Small intestine (tissue), 7 donors: ENCODE measurements at regions not wholly inside any gene's neighbourhood (a gene's known extent, or its start where the extent isn't known, plus 50 kb on each side); places are given as distances from the start of the nearest gene placed in this dataset.

ENCODE experiments used
- DNase-seq, 2 donors: peaks; one replicate each; pipeline versions ENCODE4 v3.0.0 to v3.0.0-alpha.2; 2013
- FAIRE-seq: peaks from 2 replicates; lab custom pipeline; 2012; peaks lifted over from hg19 to GRCh38; lab: Jason Lieb, UNC
- H3K27ac ChIP-seq, 3 donors: one replicate each; pipeline ENCODE4 v1.5.1; 2013; ENCODE audit warnings: low read length in 2 of 3, mild to moderate bottlenecking in 2 of 3, control low read depth in 1 of 3, inconsistent platforms in 1 of 3, low read depth in 1 of 3, moderate library complexity in 1 of 3
- H3K27me3 ChIP-seq, 3 donors: one replicate each; pipeline ENCODE4 v1.6.1; 2013; ENCODE audit warnings: low read length in 3 of 3, inconsistent platforms in 1 of 3; ENCODE audit not compliant: control insufficient read depth in 3 of 3, insufficient read depth in 3 of 3
- H3K36me3 ChIP-seq, 3 donors: one replicate each; pipeline ENCODE4 v1.6.1; 2013; ENCODE audit warnings: low read length in 3 of 3, inconsistent platforms in 1 of 3, low read depth in 1 of 3, mild to moderate bottlenecking in 1 of 3, moderate library complexity in 1 of 3; ENCODE audit not compliant: control insufficient read depth in 3 of 3, insufficient read depth in 2 of 3
- H3K4me1 ChIP-seq, 3 donors: one replicate each; pipeline ENCODE4 v1.6.1; 2013; ENCODE audit warnings: low read length in 2 of 3, inconsistent platforms in 1 of 3, low read depth in 1 of 3, mild to moderate bottlenecking in 1 of 3, moderate library complexity in 1 of 3; ENCODE audit not compliant: control insufficient read depth in 3 of 3, insufficient read depth in 2 of 3
- H3K4me3 ChIP-seq, 3 donors: one replicate each; pipeline ENCODE4 v1.5.1; 2013; ENCODE audit warnings: low read length in 3 of 3, control low read depth in 1 of 3, inconsistent platforms in 1 of 3, low read depth in 1 of 3, mild to moderate bottlenecking in 1 of 3, moderate library complexity in 1 of 3
- H3K9me3 ChIP-seq, 2 donors: one replicate each; pipeline ENCODE4 v1.6.1; 2013; ENCODE audit warnings: low read depth in 1 of 2, low read length in 1 of 2; ENCODE audit not compliant: control insufficient read depth in 2 of 2, insufficient read depth in 1 of 2
- WGBS, 3 donors: extraction: QIAGEN DNeasy Blood & Tissue Kit; methylation state at CpG; one replicate each; pipeline ENCODE4 v1.1.7; 2013; 5-methylcytosine and 5-hydroxymethylcytosine counted together
- donor health status: healthy with polysubstance abuse.
- donor health status: control.
- donor health status: control.
- donor health status: Bipolar disorder and iron deficiency.
- donor health status: healthy.

DNA sequence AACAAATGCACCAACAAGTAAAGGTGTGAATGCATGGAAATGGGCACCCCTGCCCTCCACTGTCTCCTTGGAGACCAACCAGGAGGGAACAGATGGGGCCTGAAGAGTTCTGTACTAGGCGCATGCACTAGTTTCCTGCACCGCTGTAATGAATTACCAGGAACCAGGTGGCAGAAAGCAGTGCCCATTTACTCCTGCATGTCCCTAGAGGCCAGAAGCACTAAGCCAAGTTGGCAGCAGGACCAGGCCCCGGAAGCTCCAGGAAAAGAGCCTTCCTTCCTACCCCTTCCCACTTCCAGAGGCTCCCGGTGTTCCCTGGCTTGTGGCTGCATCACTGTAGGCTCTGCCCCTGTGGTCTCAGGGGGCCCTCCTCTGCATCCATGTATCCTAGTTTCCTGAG lies 237.5 kb upstream of the PPP2R2D start:
- Histone ChIP-seq H3K27ac (no peak overlapping the region), H3K4me3 (no peak overlapping the region), H3K9me3 (no peaks in the 10 kb centered on the region), H3K4me1 (no peaks in the 10 kb centered on the region), H3K36me3 (no peaks in the 10 kb centered on the region), H3K27me3 (no peaks in the 10 kb centered on the region)
- WGBS, 3 donors: 76 to 85% (median 81%) methylated on average over 4 of the region's 4 CpGs
- no peak for FAIRE-seq
- DNase-seq: no peak

DNA sequence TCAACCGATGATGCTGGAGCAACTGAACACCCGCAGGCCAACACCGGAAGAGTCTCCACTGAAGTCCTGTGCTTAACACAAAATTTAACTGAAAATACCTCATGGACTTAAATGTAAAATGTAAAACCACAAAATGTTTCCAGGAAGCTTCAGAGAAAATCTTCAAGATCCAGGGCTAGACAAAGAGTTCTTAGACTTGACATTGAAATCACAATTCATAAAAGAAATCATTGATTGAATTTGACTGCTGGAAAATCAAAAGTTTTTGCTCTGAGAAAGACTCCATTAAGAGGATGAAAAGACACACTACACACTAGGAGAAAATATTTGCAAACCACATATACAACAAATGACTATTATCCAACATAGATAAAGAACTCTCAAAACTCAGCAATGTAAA lies 234.7 kb upstream of the PPP2R2D start:
- no peaks in the 10 kb centered on the region for H3K36me3 ChIP-seq
- no peak for DNase-seq
- WGBS, 3 donors: 93 to 98% (median 97%) methylated on average over 3 of the region's 3 CpGs
- no peak for FAIRE-seq
- H3K4me1 ChIP-seq: no peaks in the 10 kb centered on the region
- H3K27ac ChIP-seq: no peak overlapping the region
- H3K4me3 ChIP-seq: no peak overlapping the region
- no peaks in the 10 kb centered on the region for H3K9me3 ChIP-seq
- H3K27me3 ChIP-seq: no peaks in the 10 kb centered on the region

DNA sequence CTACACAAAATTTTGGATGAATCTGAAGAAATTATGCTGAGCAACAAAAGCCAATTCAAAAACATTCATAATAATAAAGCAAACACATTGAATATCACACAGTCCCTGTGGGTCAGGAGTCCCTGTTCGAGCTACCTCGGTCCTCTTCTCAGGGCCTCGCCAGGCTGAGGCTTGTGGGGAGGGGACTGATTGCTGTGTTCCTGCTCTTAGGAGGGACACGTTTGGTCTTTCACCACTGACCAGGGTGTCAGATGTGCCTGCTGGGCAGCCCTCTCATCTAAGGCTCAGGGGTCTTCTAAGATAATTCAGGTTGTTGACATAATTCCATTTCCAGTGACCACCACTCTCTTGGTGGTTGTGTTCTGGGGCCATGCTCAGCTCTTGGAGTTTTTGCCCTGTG lies 233.8 kb upstream of the PPP2R2D start:
- FAIRE-seq: no peak
- Histone ChIP-seq H3K27me3 (no peaks in the 10 kb centered on the region), H3K4me3 (no peak overlapping the region), H3K4me1 (no peaks in the 10 kb centered on the region), H3K9me3 (peaks cover 0 to 5% of the 10 kb centered on the region in 2 donors), H3K27ac (no peak overlapping the region), H3K36me3 (no peaks in the 10 kb centered on the region)
- DNase-seq: no peak
- WGBS, 3 donors: 71 to 79% (median 73%) methylated on average over 4 of the region's 4 CpGs

DNA sequence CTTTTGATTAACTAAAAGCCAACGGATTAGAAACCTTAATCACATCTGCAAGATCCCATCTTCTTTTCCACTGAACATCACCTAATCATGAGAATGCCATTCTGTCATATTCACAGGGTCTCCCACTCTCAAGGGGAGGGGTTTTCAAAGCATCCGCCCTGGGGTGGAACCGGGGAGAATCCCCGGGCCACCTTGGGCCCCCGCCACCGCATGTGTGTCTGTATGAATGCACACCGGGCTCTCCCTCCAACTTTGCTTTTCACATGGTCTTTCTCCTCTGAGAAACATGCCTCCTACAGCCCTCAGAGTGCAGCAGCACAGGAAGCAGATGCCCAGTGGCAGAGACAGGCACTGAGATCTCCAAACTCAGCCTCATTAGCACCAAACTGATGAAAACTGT lies 233.2 kb upstream of the PPP2R2D start:
- WGBS, 3 donors: 90 to 93% (median 90%) methylated on average over 7 of the region's 7 CpGs

DNA sequence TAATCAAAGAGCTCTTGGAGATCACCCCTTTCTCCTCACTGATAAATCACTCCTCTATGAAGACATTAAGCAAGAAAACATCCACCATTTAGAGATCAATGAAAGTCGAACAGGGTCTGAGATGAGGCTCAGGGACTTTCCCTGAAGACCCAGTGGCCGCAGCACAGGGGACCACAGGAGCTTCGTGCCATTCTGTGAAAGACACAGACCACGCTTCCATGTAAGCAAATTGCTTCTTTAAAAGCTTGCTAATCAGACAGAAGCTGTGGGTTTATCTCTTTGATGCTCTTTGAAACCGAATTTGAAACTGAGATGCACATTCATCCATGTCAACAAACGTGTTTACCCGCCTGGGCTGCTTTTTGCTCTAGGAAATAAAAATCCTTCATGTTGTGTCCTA lies 231.9 kb upstream of the PPP2R2D start:
- FAIRE-seq (no peak), DNase-seq (no peak)
- Histone ChIP-seq H3K27me3 (no peaks in the 10 kb centered on the region), H3K9me3 (peaks cover 0 to 5% of the 10 kb centered on the region in 2 donors), H3K27ac (no peak overlapping the region), H3K4me1 (no peaks in the 10 kb centered on the region), H3K4me3 (no peak overlapping the region), H3K36me3 (no peaks in the 10 kb centered on the region)
- 48 to 67% (median 52%) methylated on average over 7 of the region's 7 CpGs for WGBS, 3 donors

More for the DNA sequence above, 233.2 kb upstream of the PPP2R2D start:
- no peak for DNase-seq
- Histone ChIP-seq H3K4me3 (no peak overlapping the region), H3K36me3 (no peaks in the 10 kb centered on the region), H3K9me3 (peaks cover 0 to 5% of the 10 kb centered on the region in 2 donors), H3K4me1 (no peaks in the 10 kb centered on the region), H3K27me3 (no peaks in the 10 kb centered on the region), H3K27ac (no peak overlapping the region)
- no peak for FAIRE-seq

DNA sequence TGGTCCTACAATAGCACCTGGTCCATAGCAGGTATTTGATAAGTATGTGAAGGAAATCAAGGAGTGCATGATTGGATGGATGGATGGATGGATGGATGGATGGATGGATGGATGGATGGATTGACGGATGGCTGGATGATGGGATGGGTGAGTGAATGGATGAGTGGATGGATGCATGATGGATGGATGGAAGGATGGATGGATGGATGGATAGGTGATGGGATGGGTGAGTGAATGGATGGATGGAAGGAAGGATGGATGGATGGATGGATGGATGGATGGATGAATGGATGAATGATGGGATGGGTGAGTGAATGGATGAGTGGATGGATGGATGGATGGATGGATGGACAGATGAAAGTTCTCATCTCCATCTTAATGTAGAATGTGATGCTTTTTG lies 231.0 kb upstream of the PPP2R2D start:
- Histone ChIP-seq H3K27me3 (no peaks in the 10 kb centered on the region), H3K4me1 (no peaks in the 10 kb centered on the region), H3K27ac (no peak overlapping the region), H3K4me3 (no peak overlapping the region), H3K36me3 (no peaks in the 10 kb centered on the region), H3K9me3 (peaks cover 0 to 5% of the 10 kb centered on the region in 2 donors)
- 87 to 96% (median 88%) methylated on average over 1 of the region's 1 CpG for WGBS, 3 donors
- FAIRE-seq (no peak), DNase-seq (no peak)

DNA sequence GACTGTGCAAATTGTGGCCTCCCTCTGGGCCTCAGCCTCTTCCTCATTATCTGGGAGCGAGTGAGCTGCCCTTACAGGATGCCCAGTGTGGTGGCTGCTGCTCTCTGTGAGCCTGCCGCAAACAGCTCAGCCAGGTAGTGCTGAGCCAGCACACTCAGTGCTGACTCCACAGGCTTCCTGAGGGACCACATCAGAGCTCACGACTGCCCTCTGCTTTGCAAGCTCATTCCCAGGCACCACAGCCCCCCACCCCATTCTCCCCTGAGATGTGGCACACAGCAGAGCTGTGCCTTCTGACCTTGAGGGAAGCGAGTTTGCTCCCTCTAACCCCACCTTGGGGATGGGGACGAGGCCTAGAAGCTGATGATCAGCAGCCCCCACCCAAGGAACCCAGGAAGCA lies 230.5 kb upstream of the PPP2R2D start:
- Histone ChIP-seq H3K4me3 (no peak overlapping the region), H3K36me3 (no peaks in the 10 kb centered on the region), H3K4me1 (no peaks in the 10 kb centered on the region), H3K27ac (no peak overlapping the region), H3K9me3 (peaks cover 0 to 5% of the 10 kb centered on the region in 2 donors), H3K27me3 (no peaks in the 10 kb centered on the region)
- WGBS, 3 donors: 52 to 67% (median 56%) methylated on average over 5 of the region's 5 CpGs
- FAIRE-seq: no peak
- no peak for DNase-seq

DNA sequence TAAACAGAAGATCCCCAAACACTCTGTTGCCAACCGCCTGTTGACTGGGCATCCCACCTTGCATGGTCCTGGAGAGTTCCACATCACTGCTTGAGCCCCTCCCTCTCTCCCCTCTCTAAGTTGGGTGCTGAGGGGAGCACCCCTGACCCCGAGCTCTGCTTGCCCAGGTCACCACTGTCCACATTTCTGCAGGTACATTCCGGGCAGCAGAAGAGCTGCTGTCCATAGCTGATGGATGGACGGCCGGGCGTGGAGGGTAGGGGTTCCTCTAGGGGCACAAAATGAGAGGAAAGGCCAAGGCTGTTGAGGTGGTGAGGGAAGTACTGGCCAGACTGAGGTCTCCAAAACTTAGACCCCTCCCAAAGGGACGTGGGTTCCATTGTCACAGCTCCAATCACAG lies 227.4 kb upstream of the PPP2R2D start:
- Histone ChIP-seq H3K9me3 (peaks cover 0 to 5% of the 10 kb centered on the region in 2 donors), H3K27ac (no peak overlapping the region), H3K4me3 (no peak overlapping the region), H3K27me3 (no peaks in the 10 kb centered on the region), H3K4me1 (no peaks in the 10 kb centered on the region), H3K36me3 (no peaks in the 10 kb centered on the region)
- DNase-seq (no peak), FAIRE-seq (no peak)
- WGBS, 3 donors: 71 to 83% (median 71%) methylated on average over 7 of the region's 7 CpGs

DNA sequence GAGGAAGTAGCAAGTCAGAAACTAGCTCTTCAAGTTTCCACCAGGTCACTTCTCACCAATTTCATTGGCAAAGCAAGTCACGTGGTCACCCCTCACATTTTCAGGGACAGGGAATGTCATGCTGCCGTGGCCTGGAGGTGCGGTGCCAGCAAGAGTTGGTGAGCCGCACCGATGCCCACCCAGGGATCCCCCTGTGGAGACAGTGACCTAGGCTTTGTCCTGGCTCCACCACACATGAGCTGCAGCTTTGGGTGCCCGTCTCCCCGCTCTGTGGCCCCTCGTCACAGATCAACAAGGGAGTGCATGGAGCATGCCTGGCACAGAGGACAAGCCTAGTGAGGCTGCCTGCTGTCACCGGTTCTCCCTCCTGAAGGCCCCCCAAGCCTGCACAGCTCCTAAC lies 226.7 kb upstream of the PPP2R2D start:
- H3K9me3 ChIP-seq: peaks cover 0 to 5% of the 10 kb centered on the region in 2 donors
- H3K4me1 ChIP-seq: no peaks in the 10 kb centered on the region
- FAIRE-seq: no peak
- no peak for DNase-seq
- H3K4me3 ChIP-seq: no peak overlapping the region
- H3K27me3 ChIP-seq: no peaks in the 10 kb centered on the region
- no peaks in the 10 kb centered on the region for H3K36me3 ChIP-seq
- no peak overlapping the region for H3K27ac ChIP-seq
- WGBS, 3 donors: 90 to 91% (median 90%) methylated on average over 9 of the region's 9 CpGs
